Gastrocnemius medialis (tissue), 4 donors: ENCODE measurements at regions not wholly inside any gene's neighbourhood (a gene's known extent, or its start where the extent isn't known, plus 50 kb on each side); places are given as distances from the start of the nearest gene placed in this dataset.
"Not testable (repeated sequence)": the region's sequence is repeated elsewhere in the genome, so short reads cannot be mapped to it uniquely, and the experiment has no call there.

Experiments
- CTCF ChIP-seq, 5 experiments: fragments of 450-650 bp in 3 of 5; fragments of 200-600 bp in 2 of 5; sonication (generic) in 2 of 5; IDR thresholded peaks in 4 of 5; conservative IDR thresholded peaks in 1 of 5; 1 replicate in 4 of 5; 2 replicates in 1 of 5; pipeline ENCODE4 v1.5.1; 2016 to 2019; ENCODE audit warnings: antibody characterized with exemption in 5 of 5, mild to moderate bottlenecking in 3 of 5, moderate library complexity in 3 of 5
- POLR2A ChIP-seq, 2 donors: fragments of 450-650 bp; IDR thresholded peaks; one replicate each; pipeline ENCODE4 v1.6.1; 2017; ENCODE audit warnings: antibody characterized with exemption in 2 of 2, mild to moderate bottlenecking in 2 of 2, moderate library complexity in 2 of 2

DNA sequence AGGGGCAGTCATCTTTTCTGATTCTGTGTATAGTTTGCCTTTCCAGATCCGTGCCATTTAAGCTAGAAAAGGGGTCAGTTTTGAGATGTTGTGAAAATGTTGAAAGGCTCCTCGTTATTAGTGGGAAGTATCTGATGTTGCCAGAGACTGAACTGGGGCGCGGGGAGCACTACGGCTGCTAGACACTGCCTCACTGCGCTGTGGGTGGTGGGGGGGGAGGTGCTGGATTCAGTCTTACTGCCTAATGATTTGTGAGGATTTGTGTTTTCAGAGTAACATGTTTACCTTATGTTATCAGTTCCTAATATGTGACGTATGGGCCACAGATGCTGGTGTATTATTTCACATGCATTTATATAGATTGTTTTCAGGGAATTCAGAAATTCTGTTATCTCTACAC, 53.3 kb upstream of the APOD start:
- TF ChIP-seq CTCF (IDR thresholded peaks at IDR 0.05 in 4 of 5, conservative IDR thresholded peaks at IDR 0.05 in 1 of 5); POLR2A (IDR thresholded peaks at IDR 0.05): not testable (repeated sequence)
